ENCODE measurements at regions not wholly inside any gene's neighbourhood (a gene's known extent, or its start where the extent isn't known, plus 50 kb on each side); places are given as distances from the start of the nearest gene placed in this dataset.
A peak's percentile ranks its signal among the peaks of the same experiment; 100 is the strongest.
"Not testable (repeated sequence)": the region's sequence is repeated elsewhere in the genome, so short reads cannot be mapped to it uniquely, and the experiment has no call there.

GRCh38 chrX:109880629-109881028, 122.3 kb upstream of the TMEM164 start:
- DNase-seq: no peak

GRCh38 chrX:109886122-109886761, 116.7 kb upstream of the TMEM164 start:
- peak; percentile 2 for DNase-seq

GRCh38 chrX:109889289-109890006, 113.5 kb upstream of the TMEM164 start:
- DNase-seq: no peak

- no peak for DNase-seq
Measured at GRCh38 chrX:109890300-109890699, 112.6 kb upstream of the TMEM164 start.

GRCh38 chrX:109890910-109891502, 111.9 kb upstream of the TMEM164 start:
- peak; percentile 9 for DNase-seq

- DNase-seq: not testable (repeated sequence)
Measured at GRCh38 chrX:109896024-109896423, 106.9 kb upstream of the TMEM164 start.

GRCh38 chrX:109902665-109903064, 100.2 kb upstream of the TMEM164 start:
- no peak for DNase-seq

GRCh38 chrX:109911046-109911445, 91.9 kb upstream of the TMEM164 start:
- no peak for DNase-seq

GRCh38 chrX:109912993-109913392, 89.9 kb upstream of the TMEM164 start:
- not testable (repeated sequence) for DNase-seq

GRCh38 chrX:109914114-109914849, 88.6 kb upstream of the TMEM164 start:
- no peak for DNase-seq

- no peak for DNase-seq
Measured at GRCh38 chrX:109918753-109919152, 84.2 kb upstream of the TMEM164 start.

GRCh38 chrX:109920325-109920724, 82.6 kb upstream of the TMEM164 start:
- DNase-seq: no peak

GRCh38 chrX:109920868-109921267, 82.0 kb upstream of the TMEM164 start:
- DNase-seq: no peak

GRCh38 chrX:109922190-109922589, 80.7 kb upstream of the TMEM164 start:
- DNase-seq: no peak

- DNase-seq: not testable (repeated sequence)
Measured at GRCh38 chrX:109925003-109925402, 77.9 kb upstream of the TMEM164 start.

GRCh38 chrX:109925656-109926055, 77.3 kb upstream of the TMEM164 start:
- no peak for DNase-seq

GRCh38 chrX:109926118-109926517, 76.8 kb upstream of the TMEM164 start:
- no peak for DNase-seq

- no peak for DNase-seq
Measured at GRCh38 chrX:109926743-109927662, 75.9 kb upstream of the TMEM164 start.

GRCh38 chrX:109927663-109928273, 75.1 kb upstream of the TMEM164 start:
- DNase-seq: no peak

- no peak for DNase-seq
Measured at GRCh38 chrX:109928596-109929335, 74.1 kb upstream of the TMEM164 start.

GRCh38 chrX:109931677-109932076, 71.2 kb upstream of the TMEM164 start:
- no peak for DNase-seq

Measured in NK-92 treated with Interleukin-12 subunit alpha and Interleukin-12 subunit beta, amount 100 ng/mL, for 24 hours (cell line).